CD4-positive, alpha-beta T cell (primary cell): ENCODE measurements at regions not wholly inside any gene's neighbourhood (a gene's known extent, or its start where the extent isn't known, plus 50 kb on each side); places are given as distances from the start of the nearest gene placed in this dataset.

Experiments used
- ATAC-seq: fragments of 200-7000 bp; cut with Tn5 transposase; one replicate; pipeline ENCODE4 v1.10.0; 2022; ENCODE audit warnings: mild to moderate bottlenecking; ENCODE audit not compliant: poor library complexity
- CTCF ChIA-PET: fragments of 350-600 bp; sonication (Branson Sonifier 250); formaldehyde crosslinking; loops from one replicate; lab custom pipeline; 2021; ENCODE audit warnings: antibody characterized with exemption, inconsistent platforms; lab: Charles Lee
- POLR2A ChIA-PET: fragments of 350-600 bp; sonication (Branson Sonifier 250); formaldehyde crosslinking; loops from one replicate; lab custom pipeline; 2021; ENCODE audit warnings: antibody characterized with exemption, inconsistent platforms; lab: Charles Lee
- DNase-seq, 14 experiments: peaks; one replicate each; pipeline ENCODE4 v3.0.0-alpha.2; 2013 to 2020; ENCODE audit warnings: mixed read lengths in 2 of 14
- H3K27ac ChIP-seq, 2 donors: one replicate each; pipeline versions ENCODE4 v1.5.1 to v1.7.0; 2013; ENCODE audit warnings: low read length in 2 of 2, low read depth in 1 of 2, mild to moderate bottlenecking in 1 of 2
- H3K27me3 ChIP-seq, 2 experiments: 1 replicate in 1 of 2; 2 replicates in 1 of 2; pipeline versions ENCODE4 v1.6.1 to v1.7.0; 2013; ENCODE audit warnings: low read length in 2 of 2, control low read depth in 1 of 2, mild to moderate bottlenecking in 1 of 2, moderate library complexity in 1 of 2; ENCODE audit not compliant: insufficient read depth in 2 of 2, control insufficient read depth in 1 of 2
- H3K36me3 ChIP-seq: one replicate; pipeline ENCODE4 v1.6.1; 2013; ENCODE audit warnings: low read length, control low read depth; ENCODE audit not compliant: insufficient read depth
- H3K4me1 ChIP-seq: one replicate; pipeline ENCODE4 v1.6.1; 2013; ENCODE audit warnings: low read length, control low read depth; ENCODE audit not compliant: insufficient read depth
- H3K4me3 ChIP-seq: one replicate; pipeline ENCODE4 v1.5.1; 2013; ENCODE audit warnings: mild to moderate bottlenecking, low read length, moderate library complexity
- H3K9me3 ChIP-seq, 2 experiments: 1 replicate in 1 of 2; 2 replicates in 1 of 2; pipeline versions ENCODE4 v1.6.1 to v1.7.0; 2013; ENCODE audit warnings: low read length in 2 of 2, mild to moderate bottlenecking in 2 of 2, control low read depth in 1 of 2, moderate library complexity in 1 of 2; ENCODE audit not compliant: control insufficient read depth in 1 of 2, insufficient read depth in 1 of 2
- H3K27ac Mint-ChIP-seq: one replicate; pipeline ENCODE4 v1.8.0; 2020; ENCODE audit warnings: mixed read lengths
- H3K27me3 Mint-ChIP-seq: one replicate; pipeline ENCODE4 v1.8.0; 2021; ENCODE audit warnings: mixed read lengths
- H3K36me3 Mint-ChIP-seq: one replicate; pipeline ENCODE4 v1.8.0; 2021; ENCODE audit warnings: low read depth, mixed read lengths
- H3K4me1 Mint-ChIP-seq: one replicate; pipeline ENCODE4 v1.8.0; 2021; ENCODE audit warnings: low read depth, mixed read lengths
- H3K4me3 Mint-ChIP-seq: one replicate; pipeline ENCODE4 v1.8.0; 2020; ENCODE audit warnings: mild to moderate bottlenecking, mixed read lengths
- H3K9me3 Mint-ChIP-seq: one replicate; pipeline ENCODE4 v1.8.0; 2020; ENCODE audit warnings: mixed read lengths
- CTCF ChIP-seq: fragments of 200-600 bp; IDR thresholded peaks from one replicate; pipeline ENCODE4 v1.8.0; 2022; ENCODE audit warnings: antibody characterized with exemption, mild to moderate bottlenecking
- intact Hi-C, 2 experiments: fragments of 100-400 bp; cut with DNase I in 1 of 2; cut with micrococcal nuclease in 1 of 2; formaldehyde crosslinking; loops; one replicate each; pipeline versions ENCODE4 v1.15.1 to v1.9.0; 2023 to 2025; cut with DNase I, micrococcal nuclease

- Mint-ChIP-seq H3K27ac (no peak overlapping the region), H3K4me3 (no peak overlapping the region), H3K4me1 (no peaks in the 10 kb centered on the region), H3K27me3 (no peaks in the 10 kb centered on the region), H3K36me3 (no peaks in the 10 kb centered on the region), H3K9me3 (no peaks in the 10 kb centered on the region)
- no peak for TF ChIP-seq CTCF
- POLR2A ChIA-PET: no interaction called here
- DNase-seq: no peak
- no peak for ATAC-seq
- intact Hi-C loops: no loop called here
- H3K36me3 ChIP-seq: no peaks in the 10 kb centered on the region
- no peak overlapping the region for H3K27ac ChIP-seq
- H3K27me3 ChIP-seq: no peaks in the 10 kb centered on the region
- H3K4me1 ChIP-seq: no peaks in the 10 kb centered on the region
- H3K9me3 ChIP-seq: peaks cover 0 to 5% of the 10 kb centered on the region in 2 experiments
- no peak overlapping the region for H3K4me3 ChIP-seq
- CTCF ChIA-PET: no interaction called here
These were observed 106.9 kb downstream of the CPXCR1 start for GRCh38 chrX:88853925-88854324.

GRCh38 chrX:88863726-88864125 is 116.7 kb downstream of the CPXCR1 start:
- Mint-ChIP-seq H3K4me1 (no peaks in the 10 kb centered on the region), H3K9me3 (peaks cover 4% of the 10 kb centered on the region), H3K36me3 (no peaks in the 10 kb centered on the region), H3K27me3 (no peaks in the 10 kb centered on the region), H3K4me3 (no peak overlapping the region), H3K27ac (no peak overlapping the region)
- no peak overlapping the region for H3K27ac ChIP-seq
- no peak overlapping the region for H3K4me3 ChIP-seq
- CTCF ChIA-PET: no interaction called here
- no peak for DNase-seq
- no peak for ATAC-seq
- H3K36me3 ChIP-seq: no peaks in the 10 kb centered on the region
- no peak for TF ChIP-seq CTCF
- H3K27me3 ChIP-seq: no peaks in the 10 kb centered on the region
- H3K9me3 ChIP-seq: peaks cover 0 to 4% of the 10 kb centered on the region in 2 experiments
- intact Hi-C loops: no loop called here
- H3K4me1 ChIP-seq: no peaks in the 10 kb centered on the region
- POLR2A ChIA-PET: no interaction called here

GRCh38 chrX:88865634-88866033 is 118.6 kb downstream of the CPXCR1 start:
- ATAC-seq (no peak), DNase-seq (no peak)
- CTCF ChIA-PET: no interaction called here
- no peaks in the 10 kb centered on the region for H3K27me3 ChIP-seq
- H3K27ac ChIP-seq: no peak overlapping the region
- H3K9me3 ChIP-seq: no peaks in the 10 kb centered on the region
- H3K4me3 ChIP-seq: no peak overlapping the region
- H3K36me3 ChIP-seq: no peaks in the 10 kb centered on the region
- no peaks in the 10 kb centered on the region for H3K27me3 Mint-ChIP-seq
- intact Hi-C loops: no loop called here
- no peak overlapping the region for H3K27ac Mint-ChIP-seq
- POLR2A ChIA-PET: no interaction called here
- TF ChIP-seq CTCF: no peak
- no peak overlapping the region for H3K4me3 Mint-ChIP-seq
- no peaks in the 10 kb centered on the region for H3K4me1 ChIP-seq
- H3K9me3 Mint-ChIP-seq: peaks cover 4% of the 10 kb centered on the region
- no peaks in the 10 kb centered on the region for H3K4me1 Mint-ChIP-seq
- H3K36me3 Mint-ChIP-seq: no peaks in the 10 kb centered on the region
